ENCODE measurements at regions not wholly inside any gene's neighbourhood (a gene's known extent, or its start where the extent isn't known, plus 50 kb on each side); places are given as distances from the start of the nearest gene placed in this dataset.

GRCh38 chr1:29631836-29632805 is 395.8 kb downstream of the PTPRU start:
- 77% methylated on average over 9 of the region's 9 CpGs for WGBS
- H3K36me3 ChIP-seq (ENCODE audit: control insufficient read depth in 2 of 2, insufficient read depth in 2 of 2, low read length in 1 of 2): no peaks in the 10 kb centered on the region
- H3K4me3 ChIP-seq (ENCODE audit: low read length in 2 of 2): no peak overlapping the region
- H3K9me3 ChIP-seq (ENCODE audit: control insufficient read depth in 2 of 2, insufficient read depth in 1 of 2, low read length in 1 of 2): no peaks in the 10 kb centered on the region
- no peak overlapping the region for H3K27ac ChIP-seq (ENCODE audit: low read depth in 1 of 2, low read length in 1 of 2)
- no peaks in the 10 kb centered on the region for H3K27me3 ChIP-seq (ENCODE audit: control insufficient read depth in 2 of 2, insufficient read depth in 1 of 2, low read length in 1 of 2)
- no peak for DNase-seq (ENCODE audit: low read depth in 6 of 9, low spot score in 9 of 9)
- H3K4me1 ChIP-seq (ENCODE audit: control insufficient read depth in 2 of 2, insufficient read depth in 2 of 2, low read length in 2 of 2): no peaks in the 10 kb centered on the region

GRCh38 chr1:29631361-29631760 is 395.0 kb downstream of the PTPRU start:
- H3K4me1 ChIP-seq (ENCODE audit: control insufficient read depth in 2 of 2, insufficient read depth in 2 of 2, low read length in 2 of 2): no peaks in the 10 kb centered on the region
- no peak overlapping the region for H3K4me3 ChIP-seq (ENCODE audit: low read length in 2 of 2)
- H3K36me3 ChIP-seq (ENCODE audit: control insufficient read depth in 2 of 2, insufficient read depth in 2 of 2, low read length in 1 of 2): no peaks in the 10 kb centered on the region
- WGBS: 93% methylated on average over 5 of the region's 5 CpGs
- H3K9me3 ChIP-seq (ENCODE audit: control insufficient read depth in 2 of 2, insufficient read depth in 1 of 2, low read length in 1 of 2): no peaks in the 10 kb centered on the region
- no peaks in the 10 kb centered on the region for H3K27me3 ChIP-seq (ENCODE audit: control insufficient read depth in 2 of 2, insufficient read depth in 1 of 2, low read length in 1 of 2)
- no peak overlapping the region for H3K27ac ChIP-seq (ENCODE audit: low read depth in 1 of 2, low read length in 1 of 2)
- DNase-seq (ENCODE audit: low read depth in 6 of 9, low spot score in 9 of 9): no peak

GRCh38 chr1:29630756-29631155 is 394.4 kb downstream of the PTPRU start:
- Histone ChIP-seq H3K4me3 (ENCODE audit: low read length in 2 of 2) (no peak overlapping the region), H3K4me1 (ENCODE audit: control insufficient read depth in 2 of 2, insufficient read depth in 2 of 2, low read length in 2 of 2) (no peaks in the 10 kb centered on the region)
- 100% methylated on average over 1 of the region's 1 CpG for WGBS

GRCh38 chr1:29629814-29630516 is 393.6 kb downstream of the PTPRU start:
- Histone ChIP-seq H3K27ac (ENCODE audit: low read depth in 1 of 2, low read length in 1 of 2) (no peak overlapping the region), H3K36me3 (ENCODE audit: control insufficient read depth in 2 of 2, insufficient read depth in 2 of 2, low read length in 1 of 2) (no peaks in the 10 kb centered on the region), H3K4me1 (ENCODE audit: control insufficient read depth in 2 of 2, insufficient read depth in 2 of 2, low read length in 2 of 2) (no peaks in the 10 kb centered on the region), H3K4me3 (ENCODE audit: low read length in 2 of 2) (no peak overlapping the region), H3K27me3 (ENCODE audit: control insufficient read depth in 2 of 2, insufficient read depth in 1 of 2, low read length in 1 of 2) (no peaks in the 10 kb centered on the region), H3K9me3 (ENCODE audit: control insufficient read depth in 2 of 2, insufficient read depth in 1 of 2, low read length in 1 of 2) (no peaks in the 10 kb centered on the region)
- no peak for DNase-seq (ENCODE audit: low read depth in 6 of 9, low spot score in 9 of 9)
- WGBS: 91% methylated on average over 8 of the region's 8 CpGs

More at GRCh38 chr1:29630756-29631155, 394.4 kb downstream of the PTPRU start:
- no peak for DNase-seq (ENCODE audit: low read depth in 6 of 9, low spot score in 9 of 9)
- Histone ChIP-seq H3K27me3 (ENCODE audit: control insufficient read depth in 2 of 2, insufficient read depth in 1 of 2, low read length in 1 of 2) (no peaks in the 10 kb centered on the region), H3K36me3 (ENCODE audit: control insufficient read depth in 2 of 2, insufficient read depth in 2 of 2, low read length in 1 of 2) (no peaks in the 10 kb centered on the region), H3K27ac (ENCODE audit: low read depth in 1 of 2, low read length in 1 of 2) (no peak overlapping the region), H3K9me3 (ENCODE audit: control insufficient read depth in 2 of 2, insufficient read depth in 1 of 2, low read length in 1 of 2) (no peaks in the 10 kb centered on the region)

DNA sequence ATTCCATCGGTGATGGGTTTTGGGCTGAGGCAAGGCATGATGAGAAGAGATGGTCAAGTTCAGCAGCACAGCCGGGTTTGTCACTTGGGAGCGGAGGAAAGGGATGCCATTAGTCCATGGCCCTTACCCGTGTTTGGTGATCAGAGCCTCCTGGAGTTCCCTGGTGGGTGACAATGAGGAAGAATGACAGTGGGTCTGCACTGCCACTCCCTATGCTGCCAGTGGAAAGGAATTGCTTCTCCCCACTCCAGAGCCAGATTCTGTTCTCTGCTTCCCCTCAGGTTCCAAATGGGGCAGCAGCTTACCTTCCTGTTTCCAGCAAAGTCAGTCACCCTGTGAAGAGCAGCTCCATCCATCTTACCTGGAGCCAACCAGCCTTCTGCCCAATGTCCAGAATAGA is 393.1 kb downstream of the PTPRU start:
- no peak for DNase-seq (ENCODE audit: low read depth in 6 of 9, low spot score in 9 of 9)
- 70% methylated on average over 4 of the region's 4 CpGs for WGBS
- H3K36me3 ChIP-seq (ENCODE audit: control insufficient read depth in 2 of 2, insufficient read depth in 2 of 2, low read length in 1 of 2): no peaks in the 10 kb centered on the region
- H3K27ac ChIP-seq (ENCODE audit: low read depth in 1 of 2, low read length in 1 of 2): no peak overlapping the region
- H3K27me3 ChIP-seq (ENCODE audit: control insufficient read depth in 2 of 2, insufficient read depth in 1 of 2, low read length in 1 of 2): no peaks in the 10 kb centered on the region
- H3K9me3 ChIP-seq (ENCODE audit: control insufficient read depth in 2 of 2, insufficient read depth in 1 of 2, low read length in 1 of 2): no peaks in the 10 kb centered on the region
- H3K4me3 ChIP-seq (ENCODE audit: low read length in 2 of 2): no peak overlapping the region
- H3K4me1 ChIP-seq (ENCODE audit: control insufficient read depth in 2 of 2, insufficient read depth in 2 of 2, low read length in 2 of 2): no peaks in the 10 kb centered on the region

DNA sequence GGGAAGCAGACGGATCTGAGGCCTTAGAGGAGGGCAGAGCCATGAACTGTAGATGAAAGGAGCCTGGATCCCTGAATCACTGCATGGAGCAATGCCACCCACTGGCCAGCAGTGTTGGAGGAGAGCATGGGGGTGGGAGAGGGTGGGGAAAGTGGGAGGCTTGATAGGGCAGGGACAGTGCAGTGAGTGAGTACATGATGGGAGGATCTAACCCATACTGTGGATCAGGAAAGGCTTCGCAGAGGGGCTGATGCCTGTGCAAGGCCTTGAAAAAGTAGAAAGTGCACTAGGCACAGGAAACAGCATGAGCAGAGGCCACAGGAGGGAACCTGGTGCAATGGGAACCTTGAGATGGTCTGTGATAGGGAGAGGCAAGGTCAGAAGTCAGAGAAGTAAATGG is 391.9 kb downstream of the PTPRU start:
- Histone ChIP-seq H3K4me3 (ENCODE audit: low read length in 2 of 2) (no peak overlapping the region), H3K9me3 (ENCODE audit: control insufficient read depth in 2 of 2, insufficient read depth in 1 of 2, low read length in 1 of 2) (no peaks in the 10 kb centered on the region), H3K27me3 (ENCODE audit: control insufficient read depth in 2 of 2, insufficient read depth in 1 of 2, low read length in 1 of 2) (no peaks in the 10 kb centered on the region), H3K4me1 (ENCODE audit: control insufficient read depth in 2 of 2, insufficient read depth in 2 of 2, low read length in 2 of 2) (no peaks in the 10 kb centered on the region), H3K36me3 (ENCODE audit: control insufficient read depth in 2 of 2, insufficient read depth in 2 of 2, low read length in 1 of 2) (no peaks in the 10 kb centered on the region), H3K27ac (ENCODE audit: low read depth in 1 of 2, low read length in 1 of 2) (no peak overlapping the region)
- WGBS: 95% methylated on average over 2 of the region's 2 CpGs
- DNase-seq (ENCODE audit: low read depth in 6 of 9, low spot score in 9 of 9): no peak

DNA sequence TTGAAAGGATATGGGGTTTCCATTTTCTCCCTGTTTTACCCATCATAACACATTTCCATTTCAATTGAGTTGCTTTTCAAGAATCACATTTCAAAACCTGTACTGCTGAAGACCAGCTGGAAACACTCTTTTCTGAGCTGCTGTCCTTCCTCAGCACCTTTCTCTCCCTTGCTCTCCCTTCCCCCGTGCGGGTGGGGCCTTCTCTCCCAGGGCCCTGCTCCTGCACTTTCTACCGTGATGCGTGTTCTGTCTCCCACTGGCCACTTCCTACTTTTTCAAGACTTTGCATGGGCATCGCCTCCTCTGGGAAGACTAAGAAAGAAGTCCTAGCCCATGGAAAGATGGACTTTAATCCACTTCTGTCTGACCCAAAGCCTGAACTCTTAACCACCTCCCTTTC is 390.4 kb downstream of the PTPRU start:
- Histone ChIP-seq H3K36me3 (ENCODE audit: control insufficient read depth in 2 of 2, insufficient read depth in 2 of 2, low read length in 1 of 2) (no peaks in the 10 kb centered on the region), H3K27ac (ENCODE audit: low read depth in 1 of 2, low read length in 1 of 2) (no peak overlapping the region), H3K27me3 (ENCODE audit: control insufficient read depth in 2 of 2, insufficient read depth in 1 of 2, low read length in 1 of 2) (no peaks in the 10 kb centered on the region), H3K4me3 (ENCODE audit: low read length in 2 of 2) (no peak overlapping the region), H3K9me3 (ENCODE audit: control insufficient read depth in 2 of 2, insufficient read depth in 1 of 2, low read length in 1 of 2) (no peaks in the 10 kb centered on the region), H3K4me1 (ENCODE audit: control insufficient read depth in 2 of 2, insufficient read depth in 2 of 2, low read length in 2 of 2) (no peaks in the 10 kb centered on the region)
- no peak for DNase-seq (ENCODE audit: low read depth in 6 of 9, low spot score in 9 of 9)
- 81% methylated on average over 5 of the region's 5 CpGs for WGBS

- Histone ChIP-seq H3K9me3 (ENCODE audit: control insufficient read depth in 2 of 2, insufficient read depth in 1 of 2, low read length in 1 of 2) (no peaks in the 10 kb centered on the region), H3K4me1 (ENCODE audit: control insufficient read depth in 2 of 2, insufficient read depth in 2 of 2, low read length in 2 of 2) (no peaks in the 10 kb centered on the region)
These were observed 389.7 kb downstream of the PTPRU start for GRCh38 chr1:29626066-29626465.

GRCh38 chr1:29625084-29625420 is 388.7 kb downstream of the PTPRU start:
- Histone ChIP-seq H3K27me3 (ENCODE audit: control insufficient read depth in 2 of 2, insufficient read depth in 1 of 2, low read length in 1 of 2) (no peaks in the 10 kb centered on the region), H3K36me3 (ENCODE audit: control insufficient read depth in 2 of 2, insufficient read depth in 2 of 2, low read length in 1 of 2) (no peaks in the 10 kb centered on the region), H3K9me3 (ENCODE audit: control insufficient read depth in 2 of 2, insufficient read depth in 1 of 2, low read length in 1 of 2) (no peaks in the 10 kb centered on the region), H3K4me3 (ENCODE audit: low read length in 2 of 2) (no peak overlapping the region), H3K4me1 (ENCODE audit: control insufficient read depth in 2 of 2, insufficient read depth in 2 of 2, low read length in 2 of 2) (no peaks in the 10 kb centered on the region), H3K27ac (ENCODE audit: low read depth in 1 of 2, low read length in 1 of 2) (no peak overlapping the region)
- DNase-seq (ENCODE audit: low read depth in 6 of 9, low spot score in 9 of 9): no peak
- 93% methylated on average over 1 of the region's 1 CpG for WGBS

More at GRCh38 chr1:29626066-29626465, 389.7 kb downstream of the PTPRU start:
- WGBS: 84% methylated on average over 8 of the region's 8 CpGs
- no peaks in the 10 kb centered on the region for H3K36me3 ChIP-seq (ENCODE audit: control insufficient read depth in 2 of 2, insufficient read depth in 2 of 2, low read length in 1 of 2)
- no peak overlapping the region for H3K4me3 ChIP-seq (ENCODE audit: low read length in 2 of 2)
- no peak for DNase-seq (ENCODE audit: low read depth in 6 of 9, low spot score in 9 of 9)
- H3K27ac ChIP-seq (ENCODE audit: low read depth in 1 of 2, low read length in 1 of 2): no peak overlapping the region
- H3K27me3 ChIP-seq (ENCODE audit: control insufficient read depth in 2 of 2, insufficient read depth in 1 of 2, low read length in 1 of 2): no peaks in the 10 kb centered on the region
